ENCODE measurements at regions not wholly inside any gene's neighbourhood (a gene's known extent, or its start where the extent isn't known, plus 50 kb on each side); places are given as distances from the start of the nearest gene placed in this dataset.
"Not testable (repeated sequence)": the region's sequence is repeated elsewhere in the genome, so short reads cannot be mapped to it uniquely, and the experiment has no call there.

- H3K9me3 ChIP-seq (replicated peaks; ENCODE audit: control insufficient read depth, low read depth, low read length) = peaks cover 2% of the 10 kb centered on the region
- 88% methylated on average over 4 of the region's 6 CpGs for WGBS (ENCODE audit: insufficient coverage)
- H3K4me3 ChIP-seq (ENCODE audit: low read length) = no peak overlapping the region
Observed at GRCh38 chr2:62320657-62321357, 124.9 kb downstream of the B3GNT2 start.

GRCh38 chr2:62320137-62320536 lies 124.2 kb downstream of the B3GNT2 start:
- not testable (repeated sequence) for H3K9me3 ChIP-seq (replicated peaks; ENCODE audit: control insufficient read depth, low read depth, low read length); H3K4me3 ChIP-seq (ENCODE audit: low read length); H3K27me3 ChIP-seq (ENCODE audit: control insufficient read depth, insufficient read depth, low read length); H3K4me1 ChIP-seq (ENCODE audit: control insufficient read depth, insufficient read depth, low read length); DNase-seq; H3K27ac ChIP-seq (ENCODE audit: low read length); H3K36me3 ChIP-seq (ENCODE audit: control insufficient read depth, insufficient read depth, low read length)
- no CpG with 5 or more reads among the region's 2 CpGs for whole genome bisulfite sequencing (ENCODE audit: insufficient coverage)

More at GRCh38 chr2:62320657-62321357, 124.9 kb downstream of the B3GNT2 start:
- Histone ChIP-seq H3K36me3 (ENCODE audit: control insufficient read depth, insufficient read depth, low read length) (no peaks in the 10 kb centered on the region), H3K27ac (ENCODE audit: low read length) (no peak overlapping the region), H3K4me1 (ENCODE audit: control insufficient read depth, insufficient read depth, low read length) (no peaks in the 10 kb centered on the region), H3K27me3 (ENCODE audit: control insufficient read depth, insufficient read depth, low read length) (no peaks in the 10 kb centered on the region)
- DNase-seq = no peak

- Histone ChIP-seq H3K4me3 (ENCODE audit: low read length) (no peak overlapping the region), H3K27ac (ENCODE audit: low read length) (no peak overlapping the region), H3K4me1 (ENCODE audit: control insufficient read depth, insufficient read depth, low read length) (no peaks in the 10 kb centered on the region), H3K9me3 (replicated peaks; ENCODE audit: control insufficient read depth, low read depth, low read length) (no peaks in the 10 kb centered on the region), H3K36me3 (ENCODE audit: control insufficient read depth, insufficient read depth, low read length) (no peaks in the 10 kb centered on the region), H3K27me3 (ENCODE audit: control insufficient read depth, insufficient read depth, low read length) (no peaks in the 10 kb centered on the region)
- no peak for DNase-seq
- WGBS (ENCODE audit: insufficient coverage) = 6% methylated on average over 1 of the region's 1 CpG
Observed at GRCh38 chr2:62319070-62319469, 123.2 kb downstream of the B3GNT2 start.

- Histone ChIP-seq H3K27ac (ENCODE audit: low read length) (no peak overlapping the region), H3K4me1 (ENCODE audit: control insufficient read depth, insufficient read depth, low read length) (no peaks in the 10 kb centered on the region), H3K9me3 (replicated peaks; ENCODE audit: control insufficient read depth, low read depth, low read length) (no peaks in the 10 kb centered on the region), H3K27me3 (ENCODE audit: control insufficient read depth, insufficient read depth, low read length) (no peaks in the 10 kb centered on the region), H3K36me3 (ENCODE audit: control insufficient read depth, insufficient read depth, low read length) (no peaks in the 10 kb centered on the region), H3K4me3 (ENCODE audit: low read length) (no peak overlapping the region)
- DNase-seq = no peak
- WGBS (ENCODE audit: insufficient coverage) = 100% methylated on average over 1 of the region's 4 CpGs
Observed at GRCh38 chr2:62315476-62315875, 119.6 kb downstream of the B3GNT2 start.

- no CpG with 5 or more reads among the region's 2 CpGs for WGBS (ENCODE audit: insufficient coverage)
- Histone ChIP-seq H3K4me3 (ENCODE audit: low read length) (no peak overlapping the region), H3K36me3 (ENCODE audit: control insufficient read depth, insufficient read depth, low read length) (no peaks in the 10 kb centered on the region), H3K4me1 (ENCODE audit: control insufficient read depth, insufficient read depth, low read length) (peaks cover 7% of the 10 kb centered on the region), H3K9me3 (replicated peaks; ENCODE audit: control insufficient read depth, low read depth, low read length) (no peaks in the 10 kb centered on the region), H3K27ac (ENCODE audit: low read length) (no peak overlapping the region), H3K27me3 (ENCODE audit: control insufficient read depth, insufficient read depth, low read length) (no peaks in the 10 kb centered on the region)
- DNase-seq = no peak
Observed at GRCh38 chr2:62314291-62314690, 118.4 kb downstream of the B3GNT2 start.

GRCh38 chr2:62313449-62314227 lies 117.7 kb downstream of the B3GNT2 start:
- H3K4me3 ChIP-seq (ENCODE audit: low read length) = no peak overlapping the region
- H3K9me3 ChIP-seq (replicated peaks; ENCODE audit: control insufficient read depth, low read depth, low read length) = no peaks in the 10 kb centered on the region
- H3K36me3 ChIP-seq (ENCODE audit: control insufficient read depth, insufficient read depth, low read length) = no peaks in the 10 kb centered on the region
- DNase-seq = no peak
- H3K27me3 ChIP-seq (ENCODE audit: control insufficient read depth, insufficient read depth, low read length) = no peaks in the 10 kb centered on the region
- H3K27ac ChIP-seq (ENCODE audit: low read length) = no peak overlapping the region
- WGBS (ENCODE audit: insufficient coverage) = 80% methylated on average over 1 of the region's 3 CpGs
- peaks cover 8% of the 10 kb centered on the region for H3K4me1 ChIP-seq (ENCODE audit: control insufficient read depth, insufficient read depth, low read length)

GRCh38 chr2:62309465-62310091 lies 113.7 kb downstream of the B3GNT2 start:
- 48% methylated on average over 11 of the region's 17 CpGs for WGBS (ENCODE audit: insufficient coverage)

GRCh38 chr2:62309081-62309464 lies 113.2 kb downstream of the B3GNT2 start:
- no peaks in the 10 kb centered on the region for H3K9me3 ChIP-seq (replicated peaks; ENCODE audit: control insufficient read depth, low read depth, low read length)
- no peak overlapping the region for H3K27ac ChIP-seq (ENCODE audit: low read length)
- no peak for DNase-seq
- WGBS (ENCODE audit: insufficient coverage) = no CpG with 5 or more reads among the region's 1 CpG
- no peaks in the 10 kb centered on the region for H3K36me3 ChIP-seq (ENCODE audit: control insufficient read depth, insufficient read depth, low read length)
- no peaks in the 10 kb centered on the region for H3K27me3 ChIP-seq (ENCODE audit: control insufficient read depth, insufficient read depth, low read length)
- H3K4me1 ChIP-seq (ENCODE audit: control insufficient read depth, insufficient read depth, low read length) = peaks cover 23% of the 10 kb centered on the region
- H3K4me3 ChIP-seq (ENCODE audit: low read length) = no peak overlapping the region

More at GRCh38 chr2:62309465-62310091, 113.7 kb downstream of the B3GNT2 start:
- Histone ChIP-seq H3K27me3 (ENCODE audit: control insufficient read depth, insufficient read depth, low read length) (no peaks in the 10 kb centered on the region), H3K4me3 (ENCODE audit: low read length) (no peak overlapping the region), H3K4me1 (ENCODE audit: control insufficient read depth, insufficient read depth, low read length) (peaks cover 23% of the 10 kb centered on the region), H3K36me3 (ENCODE audit: control insufficient read depth, insufficient read depth, low read length) (no peaks in the 10 kb centered on the region), H3K9me3 (replicated peaks; ENCODE audit: control insufficient read depth, low read depth, low read length) (no peaks in the 10 kb centered on the region), H3K27ac (ENCODE audit: low read length) (no peak overlapping the region)
- no peak for DNase-seq

GRCh38 chr2:62307469-62308389 lies 111.8 kb downstream of the B3GNT2 start:
- Histone ChIP-seq H3K27ac (ENCODE audit: low read length) (no peak overlapping the region), H3K9me3 (replicated peaks; ENCODE audit: control insufficient read depth, low read depth, low read length) (no peaks in the 10 kb centered on the region), H3K27me3 (ENCODE audit: control insufficient read depth, insufficient read depth, low read length) (no peaks in the 10 kb centered on the region), H3K4me1 (ENCODE audit: control insufficient read depth, insufficient read depth, low read length) (peaks cover 23% of the 10 kb centered on the region), H3K36me3 (ENCODE audit: control insufficient read depth, insufficient read depth, low read length) (no peaks in the 10 kb centered on the region), H3K4me3 (ENCODE audit: low read length) (no peak overlapping the region)
- no peak for DNase-seq
- WGBS (ENCODE audit: insufficient coverage) = 82% methylated on average over 10 of the region's 15 CpGs

All from muscle of leg (tissue), 3 donors.